HG02840 (cell line): ENCODE measurements at regions not wholly inside any gene's neighbourhood (a gene's known extent, or its start where the extent isn't known, plus 50 kb on each side); places are given as distances from the start of the nearest gene placed in this dataset.

Source experiments
- ATAC-seq: cut with Tn5 transposase; IDR thresholded peaks from one replicate; pipeline ENCODE4 v1.9.1; 2021; ENCODE audit warnings: mild to moderate bottlenecking, moderate library complexity, moderate number of reproducible peaks; ENCODE audit not compliant: unreplicated experiment, low FRiP score

DNA sequence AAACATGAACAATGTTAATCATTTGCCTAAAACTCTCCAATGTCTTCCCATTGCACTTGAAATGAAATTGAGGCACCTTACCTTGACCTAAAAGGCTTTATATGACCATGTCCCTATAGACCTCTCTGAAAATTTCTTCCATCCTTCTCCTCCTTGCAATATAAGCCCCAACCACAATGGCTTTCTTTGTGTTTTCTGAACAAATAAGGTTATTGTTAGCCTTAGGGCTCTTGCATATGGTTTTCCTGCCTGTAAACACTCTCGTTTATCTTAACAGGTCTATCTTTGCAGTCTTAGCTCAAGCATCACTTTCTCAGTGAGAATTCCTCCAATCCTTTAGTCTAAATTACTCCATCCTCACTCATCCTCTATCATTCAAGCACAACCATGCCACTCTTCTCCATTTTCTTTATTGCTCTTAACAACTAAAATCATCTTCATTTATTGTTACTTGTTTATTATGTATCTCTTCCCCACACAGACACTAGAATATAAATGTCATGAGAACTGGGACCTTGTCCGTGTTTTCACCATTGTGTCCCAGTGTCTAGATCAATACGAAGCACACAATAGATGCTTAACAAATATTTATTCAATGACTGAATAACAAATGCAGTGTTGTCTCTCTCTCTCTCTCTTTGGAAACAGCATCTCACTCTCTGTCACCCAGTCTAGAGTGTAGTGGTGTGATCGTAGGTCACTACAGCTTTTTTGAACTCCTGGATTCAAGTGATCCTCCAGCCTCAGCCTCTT is 129.3 kb downstream of the RDH14 start:
- ATAC-seq = no peak

- no peak for ATAC-seq
Measured at GRCh38 chr2:18428516-18428915, 131.9 kb downstream of the RDH14 start.

DNA sequence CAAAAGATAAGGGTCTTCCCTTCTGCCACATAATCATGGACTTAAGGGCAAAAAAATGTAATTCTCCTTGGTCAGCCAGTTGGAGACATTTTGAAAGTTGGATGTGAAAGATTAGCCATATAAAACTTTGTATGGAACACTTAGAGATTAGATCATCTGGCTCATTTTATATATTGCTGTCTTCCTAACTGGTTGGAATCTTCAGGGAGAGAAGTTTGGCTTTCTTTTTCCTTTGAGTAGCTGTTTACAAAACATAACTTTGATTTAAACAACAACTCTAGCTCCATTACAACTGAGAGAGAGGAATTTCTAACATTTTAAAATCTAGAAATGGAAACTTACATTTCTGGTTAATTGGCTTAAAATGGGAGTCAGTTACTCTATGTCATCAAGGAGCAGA is 132.7 kb downstream of the RDH14 start:
- no peak for ATAC-seq

GRCh38 chr2:18426174-18426573 is 134.3 kb downstream of the RDH14 start:
- no peak for ATAC-seq

DNA sequence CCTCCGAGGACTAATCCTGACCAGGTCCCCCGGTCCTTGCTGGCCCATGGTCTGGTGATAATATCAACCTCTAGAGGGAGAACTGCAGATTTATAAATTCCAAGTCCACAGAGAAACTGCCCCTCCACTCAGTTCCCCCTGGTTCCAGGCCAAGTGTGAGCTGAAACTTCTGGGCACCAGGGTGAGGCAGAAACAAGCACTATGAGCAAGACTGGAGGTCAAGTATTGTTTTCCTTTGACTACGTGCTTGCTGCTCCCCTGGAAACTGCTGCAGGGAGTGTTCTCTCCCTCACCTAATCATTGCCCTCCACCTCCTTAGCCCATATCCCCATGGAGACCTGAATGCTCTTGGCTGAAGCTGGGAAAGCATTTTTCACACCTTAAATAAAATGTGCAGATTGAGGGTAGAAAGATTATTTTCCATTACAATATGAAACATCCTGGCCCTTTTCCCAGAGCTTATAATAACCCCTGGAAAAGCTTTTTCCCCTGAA is 135.2 kb downstream of the RDH14 start:
- ATAC-seq = no peak

DNA sequence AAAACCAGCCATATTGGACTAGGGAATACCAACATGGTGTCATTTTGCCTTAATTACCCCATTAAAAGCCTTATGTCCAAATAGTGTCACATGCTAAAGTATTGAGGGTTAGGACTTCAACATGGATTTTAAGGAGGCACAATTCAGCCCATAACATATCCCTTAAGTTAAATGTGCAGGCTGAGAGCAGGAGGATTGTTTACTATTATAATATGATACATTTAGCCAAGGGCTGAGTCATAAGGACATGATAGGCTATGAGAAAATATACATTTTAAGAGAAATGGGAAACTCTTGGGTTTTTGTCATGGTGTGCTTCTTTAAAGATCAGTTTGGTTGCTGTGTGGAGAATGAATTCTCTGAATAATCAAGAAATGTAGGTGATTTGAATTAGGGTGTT is 136.8 kb downstream of the RDH14 start:
- ATAC-seq = no peak

DNA sequence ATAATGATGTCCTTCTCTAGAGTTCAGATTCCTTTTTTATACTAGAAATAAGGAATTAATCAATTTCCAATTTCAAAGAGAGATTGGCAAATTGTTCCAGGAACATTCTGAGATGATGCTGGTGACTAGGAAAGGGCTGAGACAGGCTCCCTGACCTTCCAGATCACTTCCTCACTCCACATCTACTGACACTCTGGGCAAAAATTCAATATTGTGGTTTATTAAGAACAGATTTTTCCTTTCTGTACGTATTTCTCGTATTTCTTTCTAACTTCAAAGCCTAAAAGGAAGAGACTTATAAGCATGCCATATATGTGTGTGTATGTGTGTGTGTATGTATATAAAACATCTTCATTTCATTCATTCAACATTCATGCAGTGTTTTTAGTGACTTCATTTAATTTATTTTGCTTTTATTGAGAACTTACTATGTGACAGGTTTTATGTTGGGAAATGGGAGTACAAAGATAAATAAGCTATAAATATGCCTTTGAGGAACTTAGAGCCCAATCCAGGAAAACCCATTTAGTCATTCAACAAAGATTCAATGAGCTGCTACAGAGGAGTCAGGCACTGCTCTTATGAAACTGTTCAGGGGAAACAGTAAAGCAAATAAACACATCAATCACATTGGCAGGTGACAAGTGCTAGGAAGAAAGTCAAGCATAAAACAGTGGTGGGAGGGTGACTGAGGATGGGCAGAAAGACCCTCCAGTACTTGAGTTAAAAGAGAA is 137.9 kb downstream of the RDH14 start:
- no peak for ATAC-seq

GRCh38 chr2:18413676-18414396 is 146.6 kb downstream of the RDH14 start:
- ATAC-seq = no peak

DNA sequence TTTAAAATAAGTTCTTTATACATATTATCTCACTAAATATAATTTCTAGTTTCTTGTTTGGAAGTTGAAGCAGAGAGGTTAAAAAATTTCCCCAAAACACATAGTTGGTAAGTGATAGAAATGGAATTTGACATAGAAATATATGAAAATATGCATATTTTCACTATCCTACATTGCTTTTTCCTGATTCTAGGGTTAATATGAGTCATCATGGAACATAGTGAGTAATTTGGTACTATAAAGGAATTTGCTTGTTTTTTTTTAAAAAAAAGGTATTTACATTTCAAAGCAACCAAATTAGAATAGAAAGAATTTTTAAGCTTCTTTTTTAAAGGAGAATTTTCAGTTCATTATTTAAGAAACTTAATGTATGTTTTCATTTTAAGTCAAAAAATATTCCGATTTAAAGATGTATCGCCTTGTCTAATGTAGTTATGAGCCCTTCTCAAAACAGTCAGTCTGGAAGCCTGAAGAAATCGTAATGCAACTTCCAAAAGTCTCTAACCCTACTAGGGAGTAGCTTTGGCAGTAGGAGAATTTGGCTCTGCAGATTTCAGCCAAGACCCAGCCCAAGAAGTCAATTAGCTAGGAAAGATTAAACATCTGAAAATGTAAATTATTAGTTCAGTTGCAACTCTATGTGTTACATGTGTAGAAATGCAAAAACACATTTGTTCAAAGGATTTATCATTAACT is 147.3 kb downstream of the RDH14 start:
- no peak for ATAC-seq

GRCh38 chr2:18411626-18412025 is 148.8 kb downstream of the RDH14 start:
- no peak for ATAC-seq

GRCh38 chr2:18410543-18410942 is 149.9 kb downstream of the RDH14 start:
- ATAC-seq = no peak

DNA sequence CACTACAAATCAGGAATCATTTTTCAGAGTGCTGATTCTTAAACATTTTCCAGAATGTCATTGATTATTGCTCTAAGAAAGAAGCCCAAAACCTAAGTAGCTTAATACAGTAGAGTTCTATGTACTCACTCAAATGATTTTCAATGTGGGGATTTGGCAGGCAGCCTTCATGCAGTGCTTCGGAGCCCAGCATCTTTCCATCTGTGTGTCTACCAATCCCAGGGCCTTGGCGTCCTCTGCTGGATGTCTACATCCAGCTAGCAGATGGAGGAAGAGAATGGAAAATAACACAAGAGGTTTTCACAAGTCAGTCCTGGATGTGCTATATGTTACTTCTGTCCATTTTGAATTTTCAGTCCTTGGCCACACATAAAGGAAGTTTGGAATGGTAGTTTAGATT is 151.8 kb downstream of the RDH14 start:
- no peak for ATAC-seq

- no peak for ATAC-seq
Measured at GRCh38 chr2:18406219-18406618, 154.2 kb downstream of the RDH14 start.

GRCh38 chr2:18404708-18405107 is 155.7 kb downstream of the RDH14 start:
- ATAC-seq = no peak

DNA sequence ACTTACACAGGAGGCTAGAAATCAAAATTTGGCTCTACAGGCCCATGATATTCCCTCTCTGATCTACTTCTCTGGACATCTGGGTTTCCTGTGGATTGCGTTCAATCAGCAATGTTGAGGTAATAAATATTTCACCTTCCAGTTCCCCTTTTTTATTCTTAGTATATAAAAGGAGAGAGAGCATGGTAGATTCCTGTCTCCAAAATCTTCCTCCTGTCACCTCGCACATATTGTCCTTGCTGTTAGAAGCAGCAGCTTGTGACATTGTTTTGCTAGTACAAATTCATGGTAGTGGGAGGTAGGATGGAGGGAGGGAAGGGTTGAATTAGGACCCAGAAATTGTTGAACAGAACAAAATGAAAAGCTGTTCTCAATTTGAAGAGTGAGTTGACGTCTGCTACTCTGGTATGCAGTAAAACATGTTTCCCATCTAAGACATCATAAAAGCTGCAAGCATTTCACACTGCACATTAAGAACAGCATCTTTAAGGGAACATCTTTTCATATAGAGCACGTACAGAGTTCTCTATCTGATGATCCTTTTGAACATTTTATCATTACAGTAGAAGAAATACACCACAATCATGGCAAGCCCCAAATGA is 156.4 kb downstream of the RDH14 start:
- no peak for ATAC-seq

GRCh38 chr2:18402831-18403230 is 157.6 kb downstream of the RDH14 start:
- no peak for ATAC-seq

- ATAC-seq = no peak
Measured at GRCh38 chr2:18401471-18401870, 159.0 kb downstream of the RDH14 start.

GRCh38 chr2:18399601-18400000 is 160.9 kb downstream of the RDH14 start:
- ATAC-seq = no peak

DNA sequence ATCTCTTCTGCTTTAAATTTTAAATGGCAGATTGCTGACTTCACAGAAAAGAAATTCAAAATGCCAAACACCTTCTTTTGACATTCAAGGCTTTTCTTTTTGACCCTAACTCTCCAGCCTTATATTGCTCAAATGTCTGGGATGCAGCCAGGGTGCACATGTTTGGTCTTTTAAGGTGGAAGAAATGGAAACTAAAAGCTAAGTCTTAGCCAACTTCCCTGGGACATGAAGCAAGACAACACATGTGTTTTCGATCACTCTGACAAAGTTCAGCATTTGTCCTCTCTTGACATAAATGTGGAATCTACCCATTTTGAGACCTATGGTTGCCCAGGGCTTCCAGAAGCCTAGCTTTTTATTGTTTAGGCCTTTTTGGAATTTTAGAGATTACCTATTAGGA is 161.6 kb downstream of the RDH14 start:
- no peak for ATAC-seq

DNA sequence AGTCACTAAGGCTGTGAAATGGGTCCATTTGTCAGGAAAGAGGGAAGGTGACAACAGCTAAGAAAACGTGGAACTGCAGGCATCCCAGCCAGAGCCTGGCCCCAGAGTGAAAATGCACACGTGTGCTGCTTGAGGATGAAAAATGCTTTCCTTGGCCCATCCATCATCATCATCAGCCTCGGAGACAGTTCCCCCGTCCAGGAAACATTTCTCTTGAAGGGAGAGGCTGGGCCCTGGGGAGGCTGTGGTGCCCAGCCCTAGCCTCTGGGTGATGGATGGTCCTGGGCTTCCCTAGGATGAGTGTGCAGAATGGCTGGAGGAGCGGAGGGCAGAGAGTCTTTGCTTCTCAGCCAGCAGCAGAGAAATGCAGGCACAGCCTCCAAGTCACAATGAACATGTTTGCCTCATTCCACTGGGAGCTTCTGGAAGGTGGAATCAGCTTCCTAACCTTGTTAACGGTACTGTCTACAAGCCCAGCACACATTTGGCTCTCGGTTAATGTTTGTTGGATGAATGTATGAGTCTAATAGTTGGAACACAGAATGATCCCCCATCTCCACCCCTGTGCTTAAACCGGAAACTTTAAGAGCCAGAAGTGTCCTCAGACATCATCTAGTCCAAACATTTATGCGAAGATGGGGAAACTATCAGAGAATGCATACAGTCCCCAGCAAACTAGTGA is 164.0 kb downstream of the RDH14 start:
- no peak for ATAC-seq
